IMR-90 (cell line): ENCODE measurements at regions not wholly inside any gene's neighbourhood (a gene's known extent, or its start where the extent isn't known, plus 50 kb on each side); places are given as distances from the start of the nearest gene placed in this dataset.

Source experiments
- ATAC-seq: fragments of 200-7000 bp; cut with Tn5 transposase; 2 replicates; pipeline ENCODE4 v1.9.1; 2020; ENCODE audit warnings: low read depth, mild to moderate bottlenecking, moderate library complexity
- BruUV-seq: library from RNA; stranded (reverse); fragments of 400-500 nt; replicated peaks from 2 replicates; lab custom pipeline; 2021; lab: Mats Ljungman, UMichigan
- CTCF ChIA-PET: fragments of 300-600 bp; formaldehyde crosslinking; extraction: SDS; loops from one replicate; lab custom pipeline; 2021; ENCODE audit warnings: antibody characterized with exemption; lab: Yijun Ruan, JAX
- POLR2A ChIA-PET: fragments of 300-600 bp; sonication (Branson Sonifier 250); formaldehyde crosslinking; loops from one replicate; lab custom pipeline; 2022; ENCODE audit warnings: antibody characterized with exemption; ENCODE audit not compliant: unreplicated experiment; lab: Charles Lee
- DNase-seq: peaks from one replicate; pipeline ENCODE4 v3.0.0; 2013
- H2AFZ ChIP-seq: replicated peaks from 2 replicates; pipeline ENCODE3; 2013; ENCODE audit warnings: low read length, mild to moderate bottlenecking; ENCODE audit not compliant: poor library complexity
- H2AK5ac ChIP-seq: 2 replicates; pipeline ENCODE4 v1.6.1; 2013; ENCODE audit warnings: low read depth, low read length, inconsistent platforms
- H2AK9ac ChIP-seq: replicated peaks from 2 replicates; pipeline ENCODE3; 2013; ENCODE audit warnings: mild to moderate bottlenecking, low read depth, low read length, moderate library complexity; ENCODE audit not compliant: poor library complexity
- H2BK120ac ChIP-seq: 2 replicates; pipeline ENCODE4 v1.6.1; 2013; ENCODE audit warnings: low read depth, low read length, inconsistent platforms
- H2BK15ac ChIP-seq: 3 replicates; pipeline ENCODE4 v1.6.1; 2013; ENCODE audit warnings: low read depth, low read length, inconsistent platforms
- H2BK20ac ChIP-seq: 2 replicates; pipeline ENCODE4 v1.6.1; 2013; ENCODE audit warnings: low read depth, mild to moderate bottlenecking, inconsistent platforms, low read length, moderate library complexity
- H2BK5ac ChIP-seq: 2 replicates; pipeline ENCODE4 v1.6.1; 2013; ENCODE audit warnings: mild to moderate bottlenecking, low read depth, low read length, inconsistent platforms; ENCODE audit not compliant: poor library complexity, severe bottlenecking
- H3K14ac ChIP-seq: replicated peaks from 2 replicates; pipeline ENCODE4 v1.6.1; 2013; ENCODE audit warnings: low read depth, low read length, inconsistent platforms
- H3K18ac ChIP-seq: 2 replicates; pipeline ENCODE4 v1.6.1; 2013; ENCODE audit warnings: low read depth, low read length, control low read depth
- H3K23ac ChIP-seq: 2 replicates; pipeline ENCODE4 v1.6.1; 2013; ENCODE audit warnings: low read depth, low read length, inconsistent platforms
- H3K27ac ChIP-seq: 2 replicates; pipeline ENCODE4 v1.5.1; 2013; ENCODE audit warnings: mild to moderate bottlenecking, control low read depth, low read length; ENCODE audit not compliant: insufficient read depth
- H3K27me3 ChIP-seq: 2 replicates; pipeline ENCODE4 v1.6.1; 2013; ENCODE audit warnings: low read length; ENCODE audit not compliant: control insufficient read depth, insufficient read depth
- H3K36me3 ChIP-seq: 2 replicates; pipeline ENCODE4 v1.6.1; 2013; ENCODE audit warnings: low read length, mixed read lengths; ENCODE audit not compliant: control insufficient read depth, insufficient read depth
- H3K4ac ChIP-seq: 2 replicates; pipeline ENCODE4 v1.6.1; 2013; ENCODE audit warnings: low read depth, low read length, inconsistent platforms
- H3K4me1 ChIP-seq: 2 replicates; pipeline ENCODE4 v1.6.1; 2013; ENCODE audit warnings: low read length, mixed read lengths; ENCODE audit not compliant: control insufficient read depth, insufficient read depth
- H3K4me2 ChIP-seq: 2 replicates; pipeline ENCODE4 v1.6.1; 2013; ENCODE audit warnings: low read depth, mild to moderate bottlenecking, control low read depth, low read length, moderate library complexity
- H3K4me3 ChIP-seq: 2 replicates; pipeline ENCODE4 v1.5.1; 2013; ENCODE audit warnings: low read depth, mild to moderate bottlenecking, control low read depth, low read length, moderate library complexity; ENCODE audit not compliant: insufficient read depth
- H3K56ac ChIP-seq: 2 replicates; pipeline ENCODE4 v1.6.1; 2013; ENCODE audit warnings: low read length, inconsistent platforms; ENCODE audit not compliant: insufficient read depth; ENCODE audit errors: extremely low read depth
- H3K79me1 ChIP-seq, 2 experiments: 2 replicates each; pipeline ENCODE4 v1.6.1; 2013; ENCODE audit warnings: low read length in 2 of 2, inconsistent platforms in 1 of 2, low read depth in 1 of 2
- H3K9ac ChIP-seq: 2 replicates; pipeline ENCODE4 v1.6.1; 2013; ENCODE audit warnings: low read depth, low read length, control low read depth
- H3K9me1 ChIP-seq: 2 replicates; pipeline ENCODE4 v1.6.1; 2013; ENCODE audit warnings: low read length, inconsistent platforms; ENCODE audit not compliant: insufficient read depth
- H3K9me3 ChIP-seq: 2 replicates; pipeline ENCODE4 v1.6.1; 2013; ENCODE audit warnings: low read length; ENCODE audit not compliant: control insufficient read depth, insufficient read depth
- H4K20me1 ChIP-seq: 2 replicates; pipeline ENCODE4 v1.6.1; 2013; ENCODE audit warnings: low read length, inconsistent platforms; ENCODE audit not compliant: insufficient read depth
- H4K5ac ChIP-seq: 2 replicates; pipeline ENCODE4 v1.6.1; 2013; ENCODE audit warnings: mild to moderate bottlenecking, low read depth, low read length, control low read depth
- H4K8ac ChIP-seq, 2 experiments: 2 replicates each; pipeline ENCODE4 v1.6.1; 2013; ENCODE audit warnings: low read depth in 2 of 2, low read length in 2 of 2, control low read depth in 1 of 2, inconsistent platforms in 1 of 2
- H4K91ac ChIP-seq: 2 replicates; pipeline ENCODE4 v1.6.1; 2013; ENCODE audit warnings: low read depth, low read length, inconsistent platforms; ENCODE audit not compliant: insufficient read depth
- CEBPB ChIP-seq: IDR thresholded peaks from 2 replicates; pipeline ENCODE4 v1.6.1; 2012; ENCODE audit warnings: low read depth, low read length, improper control_type of control experiment
- FOS ChIP-seq: fragments of 150-350 bp; IDR thresholded peaks from 2 replicates; pipeline ENCODE4 v1.6.1; 2016; ENCODE audit warnings: low read depth, low read length
- MAZ ChIP-seq: IDR thresholded peaks from 2 replicates; pipeline ENCODE4 v1.6.1; 2012; ENCODE audit warnings: low read depth, mild to moderate bottlenecking, low read length, improper control_type of control experiment, moderate library complexity, borderline replicate concordance
- MXI1 ChIP-seq: IDR thresholded peaks from 2 replicates; pipeline ENCODE4 v1.6.1; 2012; ENCODE audit warnings: low read depth, mild to moderate bottlenecking, low read length, moderate library complexity, borderline replicate concordance
- NFE2L2 ChIP-seq: fragments of 150-350 bp; IDR thresholded peaks from 2 replicates; pipeline ENCODE4 v1.6.1; 2016; ENCODE audit warnings: low read depth, mild to moderate bottlenecking, low read length
- POLR2A ChIP-seq: IDR thresholded peaks from 2 replicates; pipeline ENCODE4 v1.6.1; 2012; ENCODE audit warnings: mild to moderate bottlenecking, low read depth, low read length
- RAD21 ChIP-seq: IDR thresholded peaks from 2 replicates; pipeline ENCODE4 v1.6.1; 2012; ENCODE audit warnings: low read length, improper control_type of control experiment
- RCOR1 ChIP-seq: IDR thresholded peaks from 2 replicates; pipeline ENCODE4 v1.6.1; 2012; ENCODE audit warnings: mild to moderate bottlenecking, low read length, improper control_type of control experiment; ENCODE audit not compliant: insufficient replicate concordance
- RFX5 ChIP-seq: IDR thresholded peaks from 2 replicates; pipeline ENCODE4 v1.8.0; 2012; ENCODE audit warnings: low read depth, mild to moderate bottlenecking, low read length, moderate library complexity
- SMC3 ChIP-seq: fragments of 150-350 bp; IDR thresholded peaks from 2 replicates; pipeline ENCODE4 v1.6.1; 2016; ENCODE audit warnings: low read depth, mild to moderate bottlenecking, antibody characterized with exemption, low read length, moderate library complexity
- WGBS, 2 experiments: methylation state at CpG; one replicate each; pipeline versions ENCODE4 v1.1.5 to v1.1.7; 2013; ENCODE audit warnings: missing lambda C conversion rate in 2 of 2; ENCODE audit not compliant: insufficient read length in 1 of 2; ENCODE audit errors: extremely low coverage in 2 of 2; 5-methylcytosine and 5-hydroxymethylcytosine counted together
- dilution Hi-C: fragments of 300-500 bp; cut with HindIII; formaldehyde crosslinking; loops from one replicate; pipeline ENCODE4 v1.14.3; 2018; ENCODE audit warnings: low sequenced_read_pairs; ENCODE audit not compliant: unreplicated experiment
- in situ Hi-C: fragments of 300-500 bp; cut with MboI; formaldehyde crosslinking; loops from 3 replicates; pipeline ENCODE4 v1.14.3; 2019; ENCODE audit warnings: low sequenced_read_pairs, inconsistent platforms, mixed read lengths
- intact Hi-C: fragments of 100-400 bp; cut with micrococcal nuclease; formaldehyde crosslinking; loops from 2 replicates; pipeline ENCODE4 v1.10.0; 2022
- TF ChIP-seq, protein P1 (sequence below): conservative IDR thresholded peaks from 2 replicates; pipeline ENCODE4 v1.5.1; 2012; ENCODE audit warnings: mild to moderate bottlenecking, low read depth, low read length, improper control_type of control experiment

DNA sequence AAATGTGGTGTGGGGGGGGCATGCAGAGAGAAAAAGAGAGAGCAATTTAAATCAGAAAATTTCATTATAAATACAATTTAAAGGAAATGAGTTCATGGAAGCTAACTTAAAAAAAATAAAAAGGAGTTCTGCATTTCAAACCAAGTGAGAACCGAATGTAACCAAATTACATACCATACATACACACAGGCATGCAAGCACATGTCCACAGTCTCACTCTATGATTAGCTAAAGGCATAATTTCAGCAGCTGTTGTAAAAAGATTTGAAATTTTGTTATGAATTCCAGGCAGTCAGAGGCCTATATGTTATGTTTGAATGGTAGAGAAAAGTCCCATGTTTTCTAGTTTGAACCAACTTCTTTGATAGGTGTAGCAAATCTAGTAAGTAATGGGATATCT lies 611.6 kb upstream of the ADGRL3 start:
- BruUV-seq = no TSS peak

More for the DNA sequence above, 611.6 kb upstream of the ADGRL3 start:
- H3K79me1 ChIP-seq = no peaks in the 10 kb centered on the region
- H2AK5ac ChIP-seq = no peak overlapping the region
- H3K4ac ChIP-seq = no peak overlapping the region
- no peak overlapping the region for H3K56ac ChIP-seq
- no peak overlapping the region for H2BK20ac ChIP-seq
- ChIA-PET CTCF (interaction anchor here (0.6 kb wide), 1 partner anchor 643 kb away, joined by 3 read pairs; no protein-coding TSS in a partner anchor), POLR2A (no interaction called here)
- H3K27ac ChIP-seq = no peak overlapping the region
- H2BK5ac ChIP-seq = no peak overlapping the region
- no peak overlapping the region for H2AK9ac ChIP-seq
- H3K4me2 ChIP-seq = no peak overlapping the region
- no peaks in the 10 kb centered on the region for H3K36me3 ChIP-seq
- no peak overlapping the region for H3K14ac ChIP-seq
- H3K9me3 ChIP-seq = no peaks in the 10 kb centered on the region
- no peak overlapping the region for H3K9ac ChIP-seq
- H2BK120ac ChIP-seq = no peak overlapping the region
- H2BK15ac ChIP-seq = no peak overlapping the region
- no peak overlapping the region for H4K91ac ChIP-seq
- no peaks in the 10 kb centered on the region for H3K4me1 ChIP-seq
- WGBS, 2 experiments = no CpG with 5 or more reads among the region's 1 CpG
- no peak overlapping the region for H3K23ac ChIP-seq
- H3K9me1 ChIP-seq = no peaks in the 10 kb centered on the region
- intact Hi-C loops (no loop called here), dilution Hi-C loops (no loop called here), in situ Hi-C loops (no loop called here)
- H4K5ac ChIP-seq = no peak overlapping the region
- H3K27me3 ChIP-seq = no peaks in the 10 kb centered on the region
- TF ChIP-seq RFX5 = no peak
- no peak for TF ChIP-seq POLR2A
- no peak for TF ChIP-seq NFE2L2
- TF ChIP-seq RCOR1 = no peak
- no peak for TF ChIP-seq MXI1
- TF ChIP-seq CEBPB = no peak
- TF ChIP-seq RAD21 = no peak
- TF ChIP-seq FOS = no peak
- no peak for TF ChIP-seq MAZ
- TF ChIP-seq SMC3 = no peak
- TF ChIP-seq, protein P1, sequence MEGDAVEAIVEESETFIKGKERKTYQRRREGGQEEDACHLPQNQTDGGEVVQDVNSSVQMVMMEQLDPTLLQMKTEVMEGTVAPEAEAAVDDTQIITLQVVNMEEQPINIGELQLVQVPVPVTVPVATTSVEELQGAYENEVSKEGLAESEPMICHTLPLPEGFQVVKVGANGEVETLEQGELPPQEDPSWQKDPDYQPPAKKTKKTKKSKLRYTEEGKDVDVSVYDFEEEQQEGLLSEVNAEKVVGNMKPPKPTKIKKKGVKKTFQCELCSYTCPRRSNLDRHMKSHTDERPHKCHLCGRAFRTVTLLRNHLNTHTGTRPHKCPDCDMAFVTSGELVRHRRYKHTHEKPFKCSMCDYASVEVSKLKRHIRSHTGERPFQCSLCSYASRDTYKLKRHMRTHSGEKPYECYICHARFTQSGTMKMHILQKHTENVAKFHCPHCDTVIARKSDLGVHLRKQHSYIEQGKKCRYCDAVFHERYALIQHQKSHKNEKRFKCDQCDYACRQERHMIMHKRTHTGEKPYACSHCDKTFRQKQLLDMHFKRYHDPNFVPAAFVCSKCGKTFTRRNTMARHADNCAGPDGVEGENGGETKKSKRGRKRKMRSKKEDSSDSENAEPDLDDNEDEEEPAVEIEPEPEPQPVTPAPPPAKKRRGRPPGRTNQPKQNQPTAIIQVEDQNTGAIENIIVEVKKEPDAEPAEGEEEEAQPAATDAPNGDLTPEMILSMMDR = no peak
- H2AFZ ChIP-seq = no peak overlapping the region
- no peak overlapping the region for H4K8ac ChIP-seq
- no peak overlapping the region for H3K4me3 ChIP-seq
- ATAC-seq (no peak), DNase-seq (no peak)
- H3K18ac ChIP-seq = no peak overlapping the region
- H4K20me1 ChIP-seq = no peaks in the 10 kb centered on the region
